K562 (cell line): ENCODE measurements at regions not wholly inside any gene's neighbourhood (a gene's known extent, or its start where the extent isn't known, plus 50 kb on each side); places are given as distances from the start of the nearest gene placed in this dataset.

ENCODE experiments used
- ATAC-seq: fragments of 200-7000 bp; cut with Tn5 transposase; 3 replicates; pipeline ENCODE4 v1.9.1; 2020; ENCODE audit warnings: moderate library complexity
- BruUV-seq: library from RNA; stranded (reverse); fragments of 400-500 nt; replicated peaks from 2 replicates; lab custom pipeline; 2021; lab: Mats Ljungman, UMichigan
- CTCF ChIA-PET: fragments of 300-600 bp; formaldehyde crosslinking; extraction: SDS; loops from one replicate; lab custom pipeline; 2021; ENCODE audit warnings: low intra/inter-chr PET ratio; lab: Yijun Ruan, JAX
- POLR2A ChIA-PET: fragments of 300-600, 350-650 bp; sonication (Branson Sonifier 250); formaldehyde crosslinking; extraction: SDS; loops from one replicate; lab custom pipeline; 2021; ENCODE audit warnings: antibody characterized with exemption, inconsistent platforms; lab: Yijun Ruan, JAX
- DNase-seq, 4 experiments: peaks; one replicate each; pipeline versions ENCODE4 v3.0.0 to v3.0.0-alpha.2; 2011 to 2018; ENCODE audit warnings: low spot score in 3 of 4, mixed read lengths in 3 of 4; ENCODE audit errors: extremely low read depth in 1 of 4
- FAIRE-seq: peaks from 2 replicates; lab custom pipeline; 2011; peaks lifted over from hg19 to GRCh38; lab: Jason Lieb, UNC
- H2AFZ ChIP-seq: 2 replicates; pipeline ENCODE4 v1.6.0; 2011; ENCODE audit warnings: low read depth, low read length, control low read depth, inconsistent platforms
- H3K27ac ChIP-seq: fragments of 200-600 bp; 3 replicates; pipeline ENCODE4 v1.8.0; 2011; ENCODE audit warnings: low read depth, mild to moderate bottlenecking, control low read depth, inconsistent platforms, low read length, moderate library complexity, mixed read lengths; ENCODE audit errors: extremely low read depth
- H3K27me3 ChIP-seq, 2 experiments: fragments of 300-600 bp in 1 of 2; 2 replicates in 1 of 2; 3 replicates in 1 of 2; pipeline versions ENCODE4 v1.6.0 to v1.8.0; 2011; ENCODE audit warnings: inconsistent platforms in 2 of 2, low read length in 2 of 2, mild to moderate bottlenecking in 1 of 2, mixed read lengths in 1 of 2, moderate library complexity in 1 of 2; ENCODE audit not compliant: control insufficient read depth in 2 of 2, insufficient read depth in 2 of 2
- H3K36me3 ChIP-seq: fragments of 300-600 bp; 3 replicates; pipeline ENCODE4 v1.8.0; 2011; ENCODE audit warnings: mild to moderate bottlenecking, low read length, inconsistent platforms; ENCODE audit not compliant: control insufficient read depth, insufficient read depth
- H3K4me1 ChIP-seq, 2 experiments: fragments of 200-600 bp in 1 of 2; replicated peaks in 1 of 2; 2 replicates in 1 of 2; 3 replicates in 1 of 2; pipeline versions ENCODE4 v1.5.1 to v1.8.0; 2011; ENCODE audit warnings: inconsistent platforms in 2 of 2, low read length in 2 of 2, mild to moderate bottlenecking in 1 of 2, mixed read lengths in 1 of 2, moderate library complexity in 1 of 2; ENCODE audit not compliant: control insufficient read depth in 2 of 2, insufficient read depth in 2 of 2
- H3K4me2 ChIP-seq: 2 replicates; pipeline ENCODE4 v1.6.1; 2011; ENCODE audit warnings: low read length, control low read depth, inconsistent platforms, mixed read lengths; ENCODE audit not compliant: insufficient read depth
- H3K4me3 ChIP-seq: fragments of 200-600 bp; sonication (generic), shearing (Covaris generic); 2 replicates; pipeline ENCODE4 v1.5.1; 2016; ENCODE audit warnings: control low read depth, inconsistent platforms
- H3K79me2 ChIP-seq: fragments of 200-600 bp; 3 replicates; pipeline ENCODE4 v1.8.0; 2011; ENCODE audit warnings: low read length, inconsistent platforms; ENCODE audit not compliant: control insufficient read depth, insufficient read depth
- H3K9ac ChIP-seq, 2 experiments: 2 replicates each; pipeline versions ENCODE4 v1.6.0 to v1.6.1; 2011; ENCODE audit warnings: low read depth in 2 of 2, low read length in 2 of 2, control low read depth in 1 of 2, inconsistent platforms in 1 of 2, mild to moderate bottlenecking in 1 of 2, mixed read lengths in 1 of 2; ENCODE audit not compliant: insufficient read depth in 1 of 2
- H3K9me1 ChIP-seq: one replicate; pipeline ENCODE4 v1.6.0; 2011; ENCODE audit warnings: inconsistent platforms, mild to moderate bottlenecking, low read length, moderate library complexity; ENCODE audit not compliant: control insufficient read depth, insufficient read depth
- H3K9me3 ChIP-seq: replicated peaks from 2 replicates; pipeline ENCODE4 v1.5.1; 2011; ENCODE audit warnings: low read depth, low read length, inconsistent platforms; ENCODE audit not compliant: control insufficient read depth, insufficient read depth
- H4K20me1 ChIP-seq: replicated peaks from 2 replicates; pipeline ENCODE4 v1.6.1; 2011; ENCODE audit warnings: low read length, inconsistent platforms, mixed read lengths; ENCODE audit not compliant: control insufficient read depth, insufficient read depth
- ELK1 ChIP-seq: sonication (generic); formaldehyde crosslinking; IDR thresholded peaks from 2 replicates; pipeline ENCODE4 v1.8.1; 2022; ENCODE audit warnings: missing genetic modification reagents
- TAF15 ChIP-seq: fragments of 200-400 bp; formaldehyde crosslinking; IDR thresholded peaks from 2 replicates; pipeline ENCODE4 v1.6.1; 2017; ENCODE audit warnings: mild to moderate bottlenecking, low read depth, low read length, moderate library complexity
- TRIM28 ChIP-seq: fragments of 450-650 bp; IDR thresholded peaks from 2 replicates; pipeline ENCODE4 v1.6.1; 2017
- ZNF184 ChIP-seq: sonication (generic); formaldehyde crosslinking; IDR thresholded peaks from 2 replicates; pipeline ENCODE4 v1.5.0; 2020; ENCODE audit warnings: missing genetic modification reagents
- ZNF3 ChIP-seq: fragments of 250-450 bp; sonication (Bioruptor Pico); IDR thresholded peaks from 2 replicates; pipeline ENCODE4 v1.5.0; 2021; ENCODE audit warnings: mild to moderate bottlenecking, moderate library complexity
- WGBS: fragments of 100-300 bp; shearing (Covaris generic); methylation state at CpG from one replicate; pipeline ENCODE4 v1.1.6; 2016; ENCODE audit warnings: low coverage, mixed read lengths; ENCODE audit not compliant: insufficient coverage; ENCODE audit errors: missing lambda C conversion rate; 5-methylcytosine and 5-hydroxymethylcytosine counted together
- in situ Hi-C: fragments of 300-500 bp; cut with MboI; formaldehyde crosslinking; loops from 4 replicates; pipeline ENCODE4 v1.15.0; 2018; ENCODE audit warnings: inconsistent platforms, mixed read lengths
- intact Hi-C: fragments of 100-400 bp; cut with micrococcal nuclease; formaldehyde crosslinking; loops from 2 replicates; pipeline ENCODE4 v1.14.2; 2022

- no peak for FAIRE-seq
- CTCF ChIA-PET: no interaction called here
- Histone ChIP-seq H3K4me1 (no peaks in the 10 kb centered on the region), H3K9me3 (no peaks in the 10 kb centered on the region), H3K27ac (no peak overlapping the region), H3K4me2 (no peak overlapping the region), H3K9ac (no peak overlapping the region), H2AFZ (no peak overlapping the region), H3K9me1 (no peaks in the 10 kb centered on the region), H3K4me3 (no peak overlapping the region), H4K20me1 (no peaks in the 10 kb centered on the region), H3K27me3 (peaks cover 10 to 36% of the 10 kb centered on the region in 2 experiments; a peak in 3 of 5 replicates), H3K79me2 (no peaks in the 10 kb centered on the region), H3K36me3 (no peaks in the 10 kb centered on the region)
- TF ChIP-seq TRIM28 (no peak), ZNF3 (CRISPR knock-in tag) (no peak), ZNF184 (CRISPR knock-in tag) (no peak), ELK1 (no peak), TAF15 (no peak)
- no peak for DNase-seq
- POLR2A ChIA-PET: interaction anchor here (0.7 to 1.9 kb wide), 4 partner anchors 8 to 1188 kb away, joined by 3 to 9 read pairs (median 4); no protein-coding TSS in a partner anchor
- intact Hi-C loops: no loop called here
- in situ Hi-C loops: no loop called here
- no TSS peak for BruUV-seq
- ATAC-seq: no peak
- 0% methylated on average over 7 of the region's 7 CpGs for WGBS
Measured at GRCh38 chr10:43710772-43711471, 62.2 kb upstream of the ZNF32 start.
